HG02678 (cell line): ENCODE measurements at regions not wholly inside any gene's neighbourhood (a gene's known extent, or its start where the extent isn't known, plus 50 kb on each side); places are given as distances from the start of the nearest gene placed in this dataset.
A peak's percentile ranks its signal among the peaks of the same experiment; 100 is the strongest.

Experiments used
- ATAC-seq: cut with Tn5 transposase; IDR thresholded peaks from one replicate; pipeline ENCODE4 v1.9.1; 2021; ENCODE audit warnings: mild to moderate bottlenecking, moderate library complexity; ENCODE audit not compliant: unreplicated experiment

DNA sequence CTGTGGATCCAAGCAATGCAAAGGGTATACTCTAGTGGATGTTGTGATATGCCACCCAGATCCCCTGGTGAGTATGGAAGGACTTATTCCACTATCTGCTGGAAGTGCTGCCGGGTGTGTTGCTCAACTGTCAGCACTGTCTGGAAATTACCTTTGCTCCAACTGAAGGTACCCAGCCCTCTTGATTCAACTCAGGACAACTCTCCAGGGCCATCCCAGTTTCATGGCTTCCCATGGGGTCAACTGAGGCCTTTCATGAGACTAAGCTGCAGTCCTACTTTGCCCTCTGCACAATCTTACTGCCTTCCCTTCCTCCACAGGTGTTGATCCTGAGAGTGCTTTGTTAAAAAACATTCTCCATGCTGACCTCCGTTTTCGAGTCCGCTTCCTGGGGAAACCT, 99.8 kb downstream of the SPRY1 start:
- ATAC-seq, result no peak

GRCh38 chr4:123497340-123497739, 100.7 kb downstream of the SPRY1 start:
- no peak for ATAC-seq

- ATAC-seq, result no peak
Observed at GRCh38 chr4:123501733-123502132, 105.1 kb downstream of the SPRY1 start.

DNA sequence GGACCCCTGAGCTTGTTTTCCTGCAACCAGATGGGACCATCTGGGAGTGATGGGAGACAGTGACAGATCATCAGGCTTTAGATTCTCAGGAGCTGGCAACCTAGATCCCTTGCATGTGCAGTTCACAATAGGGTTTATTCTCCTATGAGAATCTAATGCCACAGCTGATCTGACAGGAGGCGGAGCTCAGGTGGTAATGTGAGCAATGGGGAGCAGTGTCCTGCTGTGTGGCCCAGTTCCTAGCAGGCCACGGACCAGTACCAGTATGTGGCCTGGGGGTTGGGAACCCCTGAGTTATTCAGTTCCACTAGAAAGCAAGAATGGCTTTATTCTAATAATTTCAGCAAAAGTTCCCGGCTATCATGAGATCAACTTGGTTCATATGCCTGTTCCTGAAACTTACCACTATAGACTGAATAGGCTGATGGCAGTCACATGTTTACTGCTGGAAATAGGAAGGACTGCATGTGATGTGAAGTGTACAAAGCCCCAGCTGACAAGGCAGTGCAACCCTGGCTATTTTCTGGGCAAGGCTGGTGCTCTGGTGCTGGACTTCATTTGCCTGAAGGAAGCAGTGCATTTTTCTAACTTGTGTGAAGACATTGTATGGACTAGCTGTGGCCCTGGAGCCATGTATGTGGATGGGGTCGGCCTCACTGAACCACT, 107.2 kb downstream of the SPRY1 start:
- no peak for ATAC-seq

GRCh38 chr4:123505095-123506010, 108.8 kb downstream of the SPRY1 start:
- peak; percentile 74 for ATAC-seq

DNA sequence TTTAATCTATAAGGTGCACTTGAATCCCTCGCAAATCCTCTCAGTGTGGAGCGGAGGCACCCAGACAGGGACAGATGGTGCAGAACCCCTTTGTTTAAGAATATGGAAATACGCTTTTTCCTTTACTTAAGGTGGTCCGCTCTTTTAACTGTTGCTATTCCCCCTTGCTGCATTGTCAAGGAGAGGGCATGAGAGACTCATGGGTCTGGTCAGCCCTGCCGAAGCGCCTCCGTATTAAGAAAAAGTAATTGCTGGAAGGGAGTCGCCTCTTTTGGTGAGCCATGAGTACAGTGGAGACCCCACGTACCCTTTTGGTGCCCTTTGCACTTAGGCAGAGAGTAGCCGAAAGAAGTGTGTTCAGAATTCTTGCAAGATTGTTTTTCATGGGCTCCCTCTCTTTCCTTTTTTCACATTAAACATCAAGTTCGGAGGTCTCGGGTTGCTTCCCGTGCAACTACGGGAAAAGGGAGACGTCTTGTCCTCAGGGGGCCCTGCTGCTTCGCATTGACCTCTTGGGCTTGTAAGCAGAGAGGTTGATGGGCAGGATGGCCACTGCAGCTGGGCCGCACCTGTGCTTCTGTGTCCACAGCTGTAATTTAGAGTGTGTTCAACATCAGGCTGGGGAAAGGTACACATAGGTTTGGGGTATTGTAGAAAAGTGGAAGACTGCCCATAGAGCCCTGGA, 109.6 kb downstream of the SPRY1 start:
- no peak for ATAC-seq

DNA sequence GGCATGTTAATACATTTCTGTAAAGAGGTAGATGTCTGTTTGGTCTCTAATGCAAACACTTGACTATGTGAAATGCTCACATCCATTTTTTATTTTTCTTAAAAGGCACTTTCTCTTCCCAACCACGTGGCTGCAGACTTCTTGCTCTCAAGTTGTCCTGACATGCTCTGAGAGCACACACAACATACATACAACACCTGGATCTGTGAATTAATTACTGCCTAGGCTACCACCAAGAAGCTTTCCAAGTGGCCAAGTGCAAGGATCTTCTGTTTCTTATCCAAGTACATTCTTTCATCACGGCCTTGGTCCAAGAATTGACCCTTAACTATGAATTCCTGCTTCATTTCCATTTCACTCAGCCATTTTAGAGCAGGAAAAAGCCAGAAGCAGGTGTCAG, 110.8 kb downstream of the SPRY1 start:
- ATAC-seq, result no peak

DNA sequence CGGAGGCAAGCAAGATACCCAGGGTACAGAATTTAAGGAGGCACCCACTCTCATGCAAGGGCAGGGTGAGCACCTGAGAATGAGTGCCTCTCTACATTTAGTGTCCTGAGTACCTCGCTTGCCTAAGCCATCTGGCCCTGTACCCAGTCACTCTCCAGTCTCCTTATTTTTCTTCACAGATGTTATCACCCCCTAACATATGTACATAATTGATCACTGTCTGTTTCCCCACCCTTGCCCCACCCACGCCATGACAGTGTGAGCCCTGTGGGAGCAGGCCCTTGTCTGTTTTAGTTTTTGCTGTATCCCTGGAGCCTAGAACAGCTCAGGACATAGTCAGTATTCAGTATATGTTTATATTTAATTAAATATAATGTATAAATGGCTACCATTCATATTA, 113.6 kb downstream of the SPRY1 start:
- no peak for ATAC-seq

DNA sequence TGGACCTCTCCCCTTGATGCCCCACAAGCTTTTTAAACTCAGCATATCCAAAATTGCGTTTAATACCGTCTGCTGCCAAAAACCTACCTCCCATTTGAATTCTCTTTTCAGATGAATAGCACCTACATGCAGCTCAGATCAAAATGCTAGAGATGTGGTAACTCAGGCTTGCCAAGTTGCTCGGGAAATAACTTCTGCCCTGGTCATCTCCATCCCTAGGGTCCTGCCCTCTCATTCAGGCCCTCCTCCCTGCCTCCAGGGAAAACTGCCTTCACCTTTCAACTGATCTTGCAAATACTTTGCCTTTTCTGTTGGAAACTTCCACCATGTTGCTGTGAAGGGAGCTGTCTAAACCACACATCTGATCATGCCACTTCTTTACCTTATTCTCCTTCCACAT, 114.1 kb downstream of the SPRY1 start:
- ATAC-seq, result no peak

DNA sequence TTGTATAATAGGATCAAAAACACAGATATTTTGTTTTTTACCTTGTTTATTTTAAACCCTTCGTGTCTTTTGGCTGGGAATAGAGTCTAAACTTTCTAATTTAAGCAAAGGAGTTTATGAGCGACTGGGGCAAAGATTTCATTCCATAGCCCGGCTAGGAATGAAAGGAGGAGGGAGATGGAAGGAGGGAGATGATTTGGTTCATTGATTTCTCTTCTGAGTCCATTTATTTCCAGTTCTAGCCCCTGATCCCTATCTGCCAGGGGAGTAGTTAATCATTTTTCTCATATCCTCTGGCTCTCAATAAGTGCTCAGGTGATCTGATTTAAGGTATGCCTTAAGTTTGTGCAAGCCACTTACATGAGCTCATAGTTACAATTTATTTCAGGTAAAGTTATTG, 120.0 kb downstream of the SPRY1 start:
- ATAC-seq, result no peak

GRCh38 chr4:123517176-123517575, 120.6 kb downstream of the SPRY1 start:
- ATAC-seq, result no peak

DNA sequence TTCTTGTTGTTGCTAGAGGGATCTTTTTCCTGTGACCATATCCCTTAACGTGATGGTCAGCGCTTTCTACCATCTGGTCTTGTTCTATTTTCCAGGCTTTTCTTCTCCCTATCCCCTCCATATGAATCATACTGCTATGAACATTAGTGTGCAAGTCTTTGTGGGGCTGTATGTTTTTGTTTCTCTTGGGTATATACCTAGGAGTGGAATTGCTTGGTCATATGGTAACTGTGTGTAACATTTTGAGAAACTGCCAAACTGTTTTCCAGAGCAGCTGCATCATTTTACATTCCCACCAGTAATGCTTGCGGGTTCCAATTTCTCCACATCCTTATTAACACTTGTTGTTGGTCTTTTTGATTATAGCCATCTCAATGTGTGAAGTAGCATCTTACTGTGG, 121.4 kb downstream of the SPRY1 start:
- no peak for ATAC-seq

- peak; percentile 41 for ATAC-seq
Observed at GRCh38 chr4:123520325-123520724, 123.7 kb downstream of the SPRY1 start.

GRCh38 chr4:123522081-123522480, 125.5 kb downstream of the SPRY1 start:
- ATAC-seq, result no peak

DNA sequence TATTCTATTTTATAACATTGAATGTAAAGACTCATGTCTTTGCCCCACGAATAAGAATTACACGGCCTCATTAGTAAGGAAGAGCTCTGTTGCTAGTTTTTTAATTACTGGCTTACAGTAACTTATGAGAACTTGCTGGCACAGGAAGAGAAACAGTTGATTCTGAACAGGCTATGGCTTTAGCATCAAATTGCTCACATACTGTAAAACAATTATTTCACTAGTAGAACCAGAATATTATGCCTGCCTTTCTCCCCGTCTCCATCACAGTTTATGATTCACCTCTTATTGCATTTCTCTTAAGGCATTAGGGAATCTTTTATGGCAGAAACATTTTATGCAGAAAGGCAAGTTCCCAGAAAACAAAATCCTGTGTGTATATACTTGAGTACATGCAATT, 126.1 kb downstream of the SPRY1 start:
- no peak for ATAC-seq

GRCh38 chr4:123524958-123525628, 128.5 kb downstream of the SPRY1 start:
- no peak for ATAC-seq

DNA sequence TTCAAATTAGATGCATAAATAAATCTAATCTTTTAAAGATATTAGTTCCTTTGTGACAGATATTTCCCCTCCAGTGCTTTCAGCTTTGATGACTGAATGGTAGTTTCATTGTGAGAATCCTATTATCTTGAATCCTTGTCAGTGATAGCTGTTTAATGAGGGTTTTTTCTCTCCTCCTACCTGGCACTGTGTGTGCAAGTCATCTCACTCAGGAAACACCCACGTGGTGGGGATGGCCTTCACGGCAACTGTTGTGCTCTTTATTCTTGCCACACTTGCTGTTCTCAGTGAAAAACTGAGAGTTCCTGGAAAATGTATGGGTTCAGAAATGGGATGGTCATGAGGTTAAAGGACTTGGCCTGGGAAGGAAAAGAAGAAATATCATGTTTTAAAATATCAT, 129.9 kb downstream of the SPRY1 start:
- ATAC-seq, result no peak

GRCh38 chr4:123528501-123529277, 132.1 kb downstream of the SPRY1 start:
- no peak for ATAC-seq

DNA sequence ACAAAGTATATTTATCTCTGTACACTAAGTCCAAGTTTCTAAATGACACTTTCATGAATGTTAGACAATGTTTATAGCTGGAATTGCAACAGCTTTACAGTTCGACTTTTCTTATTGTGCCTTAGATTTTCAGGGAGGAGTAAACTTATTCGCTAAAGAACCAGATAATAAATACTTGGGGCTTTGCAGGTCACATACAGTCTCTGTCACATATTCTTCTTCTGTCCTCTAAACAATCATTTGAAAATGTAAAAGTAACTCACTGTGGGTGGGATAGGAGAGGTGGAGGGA, 132.6 kb downstream of the SPRY1 start:
- no peak for ATAC-seq

GRCh38 chr4:123530357-123530756, 133.8 kb downstream of the SPRY1 start:
- ATAC-seq, result no peak
